ENCODE measurements at regions not wholly inside any gene's neighbourhood (a gene's known extent, or its start where the extent isn't known, plus 50 kb on each side); places are given as distances from the start of the nearest gene placed in this dataset.
A peak's percentile ranks its signal among the peaks of the same experiment; 100 is the strongest.

- peak; percentile 75 for DNase-seq (ENCODE audit: low spot score)
These were observed 251.0 kb upstream of the IRX1 start for GRCh38 chr5:3344671-3345070.

- peak; percentile 71 for DNase-seq (ENCODE audit: low spot score)
These were observed 251.7 kb upstream of the IRX1 start for GRCh38 chr5:3343911-3344310.

- peak; percentile 69 for DNase-seq (ENCODE audit: low spot score)
These were observed 252.4 kb upstream of the IRX1 start for GRCh38 chr5:3343211-3343610.

- DNase-seq (ENCODE audit: low spot score) = peak; percentile 84
These were observed 253.1 kb upstream of the IRX1 start for GRCh38 chr5:3342271-3343100.

GRCh38 chr5:3341446-3342240 lies 254.0 kb upstream of the IRX1 start:
- DNase-seq (ENCODE audit: low spot score) = peak; percentile 69

- no peak for DNase-seq (ENCODE audit: low spot score)
These were observed 255.2 kb upstream of the IRX1 start for GRCh38 chr5:3340471-3340870.

- no peak for DNase-seq (ENCODE audit: low spot score)
These were observed 255.9 kb upstream of the IRX1 start for GRCh38 chr5:3339798-3340115.

GRCh38 chr5:3339092-3339797 lies 256.4 kb upstream of the IRX1 start:
- no peak for DNase-seq (ENCODE audit: low spot score)

GRCh38 chr5:3337812-3338541 lies 257.7 kb upstream of the IRX1 start:
- DNase-seq (ENCODE audit: low spot score) = no peak

- no peak for DNase-seq (ENCODE audit: low spot score)
These were observed 259.0 kb upstream of the IRX1 start for GRCh38 chr5:3336666-3337065.

- DNase-seq (ENCODE audit: low spot score) = no peak
These were observed 260.3 kb upstream of the IRX1 start for GRCh38 chr5:3335301-3335700.

- DNase-seq (ENCODE audit: low spot score) = peak; percentile 49
These were observed 261.8 kb upstream of the IRX1 start for GRCh38 chr5:3333836-3334235.

GRCh38 chr5:3333105-3333504 lies 262.5 kb upstream of the IRX1 start:
- no peak for DNase-seq (ENCODE audit: low spot score)

- no peak for DNase-seq (ENCODE audit: low spot score)
These were observed 263.8 kb upstream of the IRX1 start for GRCh38 chr5:3331819-3332218.

GRCh38 chr5:3330442-3330841 lies 265.2 kb upstream of the IRX1 start:
- DNase-seq (ENCODE audit: low spot score) = no peak

GRCh38 chr5:3329427-3329826 lies 266.2 kb upstream of the IRX1 start:
- no peak for DNase-seq (ENCODE audit: low spot score)

- no peak for DNase-seq (ENCODE audit: low spot score)
These were observed 268.8 kb upstream of the IRX1 start for GRCh38 chr5:3326841-3327232.

GRCh38 chr5:3325972-3326840 lies 269.4 kb upstream of the IRX1 start:
- no peak for DNase-seq (ENCODE audit: low spot score)

GRCh38 chr5:3325201-3325971 lies 270.2 kb upstream of the IRX1 start:
- DNase-seq (ENCODE audit: low spot score) = peak; percentile 74
